SK-N-SH (cell line): ENCODE measurements at regions not wholly inside any gene's neighbourhood (a gene's known extent, or its start where the extent isn't known, plus 50 kb on each side); places are given as distances from the start of the nearest gene placed in this dataset.

Experiments
- CTCF ChIP-seq: fragments of 200-600 bp; sonication (generic); IDR thresholded peaks from 2 replicates; pipeline ENCODE4 v1.6.1; 2017; ENCODE audit warnings: antibody characterized with exemption, mild to moderate bottlenecking, moderate library complexity
- EP300 ChIP-seq, 2 experiments: IDR thresholded peaks; 2 replicates each; pipeline versions ENCODE4 v1.4.0 to v1.6.1; 2012; ENCODE audit warnings: borderline replicate concordance in 1 of 2, low read depth in 1 of 2, low read length in 1 of 2
- EZH2phosphoT487 ChIP-seq: fragments of 200-600 bp; sonication (generic); IDR thresholded peaks from 2 replicates; pipeline ENCODE4 v1.6.1; 2017; ENCODE audit warnings: low read depth, mixed run types, mild to moderate bottlenecking, antibody characterized with exemption, moderate library complexity, borderline replicate concordance
- PBX3 ChIP-seq: IDR thresholded peaks from 2 replicates; pipeline ENCODE4; 2012
- POLR2AphosphoS5 ChIP-seq: IDR thresholded peaks from 2 replicates; pipeline ENCODE4 v1.6.1; 2012; ENCODE audit warnings: low read depth, low read length
- RAD21 ChIP-seq: IDR thresholded peaks from 2 replicates; pipeline ENCODE4 v1.6.1; 2012; ENCODE audit warnings: mild to moderate bottlenecking, low read length
- RCOR1 ChIP-seq: fragments of 150-350 bp; IDR thresholded peaks from 2 replicates; pipeline ENCODE4 v1.6.1; 2017; ENCODE audit warnings: antibody characterized with exemption, low read length
- REST ChIP-seq: IDR thresholded peaks from 2 replicates; pipeline ENCODE4 v1.6.1; 2012; ENCODE audit warnings: mild to moderate bottlenecking, low read depth, low read length, moderate library complexity
- RFX5 ChIP-seq: IDR thresholded peaks from 2 replicates; pipeline ENCODE4 v1.6.1; 2012; ENCODE audit warnings: mild to moderate bottlenecking, improper control_type of control experiment, low read length
- SIN3A ChIP-seq: IDR thresholded peaks from 2 replicates; pipeline ENCODE4 v1.6.1; 2012; ENCODE audit warnings: low read depth, mild to moderate bottlenecking, low read length, moderate library complexity, borderline replicate concordance
- TAF1 ChIP-seq: IDR thresholded peaks from 2 replicates; pipeline ENCODE4 v1.6.1; 2012; ENCODE audit warnings: low read depth, mild to moderate bottlenecking, low read length, moderate library complexity, borderline replicate concordance
- TCF12 ChIP-seq: IDR thresholded peaks from 2 replicates; pipeline ENCODE4 v1.4.0; 2012
- USF1 ChIP-seq: IDR thresholded peaks from 2 replicates; pipeline ENCODE4 v1.4.0; 2012; ENCODE audit warnings: low read depth, borderline replicate concordance

- TF ChIP-seq USF1 = no peak
- TF ChIP-seq RCOR1 = no peak
- TF ChIP-seq CTCF = no peak
- TF ChIP-seq RAD21 = no peak
- TF ChIP-seq EP300 (IDR thresholded peaks at IDR 0.05; ENCODE audit: borderline replicate concordance in 1 of 2, low read depth in 1 of 2, low read length in 1 of 2) = no peak
- no peak for TF ChIP-seq PBX3
- no peak for TF ChIP-seq POLR2AphosphoS5
- TF ChIP-seq EZH2phosphoT487 = no peak
- TF ChIP-seq SIN3A = no peak
- TF ChIP-seq TCF12 = no peak
- no peak for TF ChIP-seq REST
- TF ChIP-seq RFX5 = no peak
- TF ChIP-seq TAF1 = no peak
Measured at GRCh38 chr7:108794466-108794865, 224.8 kb downstream of the DNAJB9 start.
